SU-DHL-6 (cell line): ENCODE measurements at regions not wholly inside any gene's neighbourhood (a gene's known extent, or its start where the extent isn't known, plus 50 kb on each side); places are given as distances from the start of the nearest gene placed in this dataset.

ENCODE experiments used
- H2AFZ ChIP-seq: fragments of 200-600 bp; sonication (generic); 2 replicates; pipeline ENCODE4 v1.6.1; 2014; ENCODE audit warnings: low read depth, mild to moderate bottlenecking, moderate library complexity, mixed read lengths, antibody characterized with exemption, low read length; ENCODE audit not compliant: severe bottlenecking
- H3F3A ChIP-seq: fragments of 200-600 bp; shearing (Covaris generic); 2 replicates; pipeline ENCODE4 v1.6.0; 2016; ENCODE audit warnings: antibody characterized with exemption, mild to moderate bottlenecking; ENCODE audit not compliant: insufficient read depth
- H3K27ac ChIP-seq: fragments of 200-600 bp; sonication (generic); 2 replicates; pipeline ENCODE4 v1.5.1; 2016; ENCODE audit warnings: low read depth, mild to moderate bottlenecking, low read length, moderate library complexity, mixed read lengths
- H3K27me3 ChIP-seq: fragments of 200-600 bp; sonication (generic), shearing (Covaris generic); 2 replicates; pipeline ENCODE4 v1.6.0; 2014; ENCODE audit warnings: mild to moderate bottlenecking, low read length
- H3K36me3 ChIP-seq: fragments of 200-600 bp; sonication (generic); 2 replicates; pipeline ENCODE4 v1.6.1; 2014; ENCODE audit warnings: mild to moderate bottlenecking, low read length, mixed read lengths
- H3K4me2 ChIP-seq: fragments of 300-600, 200-600 bp; shearing (Covaris generic), sonication (generic); 2 replicates; pipeline ENCODE4 v1.6.0; 2014; ENCODE audit warnings: low read length, low read depth, mild to moderate bottlenecking; ENCODE audit not compliant: poor library complexity, severe bottlenecking
- H3K4me3 ChIP-seq: fragments of 200-600 bp; sonication (generic); 2 replicates; pipeline ENCODE4 v1.5.1; 2014; ENCODE audit warnings: antibody characterized with exemption, low read length, mild to moderate bottlenecking, mixed read lengths; ENCODE audit not compliant: insufficient read depth, poor library complexity, severe bottlenecking
- H3K79me2 ChIP-seq: fragments of 200-600 bp; sonication (generic); 2 replicates; pipeline ENCODE4 v1.6.1; 2014; ENCODE audit warnings: mild to moderate bottlenecking, low read length, moderate library complexity; ENCODE audit not compliant: insufficient read depth
- H3K9ac ChIP-seq: fragments of 200-600 bp; sonication (generic); 2 replicates; pipeline ENCODE4 v1.7.0; 2014; ENCODE audit warnings: mild to moderate bottlenecking, low read length
- H3K9me2 ChIP-seq: fragments of 200-600 bp; sonication (generic); replicated peaks from 2 replicates; pipeline ENCODE4 v1.6.1; 2014; ENCODE audit warnings: low read length; ENCODE audit not compliant: insufficient read depth
- H3K9me3 ChIP-seq: fragments of 200-600 bp; sonication (generic); 2 replicates; pipeline ENCODE4 v1.6.1; 2014; ENCODE audit warnings: low read length, mixed read lengths; ENCODE audit not compliant: insufficient read depth
- H4K20me1 ChIP-seq: fragments of 200-600 bp; sonication (generic); 2 replicates; pipeline ENCODE4 v1.6.1; 2014; ENCODE audit warnings: low read depth, mild to moderate bottlenecking, antibody characterized with exemption, low read length, moderate library complexity, mixed read lengths
- EZH2phosphoT487 ChIP-seq: fragments of 200-600 bp; sonication (generic), shearing (Covaris generic); conservative IDR thresholded peaks from 2 replicates; pipeline ENCODE4 v1.6.1; 2018; ENCODE audit warnings: mild to moderate bottlenecking, antibody characterized with exemption, low read length, moderate library complexity, mixed read lengths
- TF ChIP-seq, protein P1 (sequence below): fragments of 200-600 bp; sonication (generic); IDR thresholded peaks from one replicate; pipeline ENCODE4 v1.5.1; 2017; ENCODE audit warnings: antibody characterized with exemption, mild to moderate bottlenecking, low read length, moderate library complexity; ENCODE audit not compliant: insufficient read depth, poor library complexity, severe bottlenecking

DNA sequence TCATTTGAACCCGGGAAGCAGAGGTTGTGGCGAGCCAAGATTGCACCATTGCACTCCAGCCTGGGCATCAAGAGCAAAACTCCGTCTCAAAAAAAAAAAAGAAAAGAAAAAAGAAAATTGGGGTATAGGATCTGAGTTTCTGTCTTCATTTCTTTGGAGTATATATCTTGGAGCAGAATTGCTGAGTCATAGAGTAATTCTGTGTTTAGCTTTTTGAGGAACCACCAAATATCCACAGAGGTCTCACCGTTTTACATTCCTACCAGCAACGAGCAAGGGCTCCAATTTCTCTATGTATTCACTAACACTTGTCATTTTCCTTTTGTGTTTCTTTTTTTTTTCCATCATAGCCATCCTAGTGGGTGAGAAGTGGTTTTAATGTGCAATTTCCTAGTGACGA lies 87.6 kb upstream of the TEX51 start:
- H3K79me2 ChIP-seq = no peaks in the 10 kb centered on the region
- H3K27me3 ChIP-seq = 0 out of 2 replicates have a peak, but pooled peaks cover 4% of the 10 kb centered on the region
- no peak overlapping the region for H3K27ac ChIP-seq
- TF ChIP-seq, protein P1, sequence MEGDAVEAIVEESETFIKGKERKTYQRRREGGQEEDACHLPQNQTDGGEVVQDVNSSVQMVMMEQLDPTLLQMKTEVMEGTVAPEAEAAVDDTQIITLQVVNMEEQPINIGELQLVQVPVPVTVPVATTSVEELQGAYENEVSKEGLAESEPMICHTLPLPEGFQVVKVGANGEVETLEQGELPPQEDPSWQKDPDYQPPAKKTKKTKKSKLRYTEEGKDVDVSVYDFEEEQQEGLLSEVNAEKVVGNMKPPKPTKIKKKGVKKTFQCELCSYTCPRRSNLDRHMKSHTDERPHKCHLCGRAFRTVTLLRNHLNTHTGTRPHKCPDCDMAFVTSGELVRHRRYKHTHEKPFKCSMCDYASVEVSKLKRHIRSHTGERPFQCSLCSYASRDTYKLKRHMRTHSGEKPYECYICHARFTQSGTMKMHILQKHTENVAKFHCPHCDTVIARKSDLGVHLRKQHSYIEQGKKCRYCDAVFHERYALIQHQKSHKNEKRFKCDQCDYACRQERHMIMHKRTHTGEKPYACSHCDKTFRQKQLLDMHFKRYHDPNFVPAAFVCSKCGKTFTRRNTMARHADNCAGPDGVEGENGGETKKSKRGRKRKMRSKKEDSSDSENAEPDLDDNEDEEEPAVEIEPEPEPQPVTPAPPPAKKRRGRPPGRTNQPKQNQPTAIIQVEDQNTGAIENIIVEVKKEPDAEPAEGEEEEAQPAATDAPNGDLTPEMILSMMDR = no peak
- TF ChIP-seq EZH2phosphoT487 = no peak
- no peak overlapping the region for H3K9ac ChIP-seq
- H4K20me1 ChIP-seq = no peaks in the 10 kb centered on the region
- no peak overlapping the region for H2AFZ ChIP-seq
- no peak overlapping the region for H3K4me2 ChIP-seq
- no peaks in the 10 kb centered on the region for H3F3A ChIP-seq
- no peaks in the 10 kb centered on the region for H3K9me2 ChIP-seq
- H3K36me3 ChIP-seq = no peaks in the 10 kb centered on the region
- H3K4me3 ChIP-seq = no peak overlapping the region
- no peaks in the 10 kb centered on the region for H3K9me3 ChIP-seq

DNA sequence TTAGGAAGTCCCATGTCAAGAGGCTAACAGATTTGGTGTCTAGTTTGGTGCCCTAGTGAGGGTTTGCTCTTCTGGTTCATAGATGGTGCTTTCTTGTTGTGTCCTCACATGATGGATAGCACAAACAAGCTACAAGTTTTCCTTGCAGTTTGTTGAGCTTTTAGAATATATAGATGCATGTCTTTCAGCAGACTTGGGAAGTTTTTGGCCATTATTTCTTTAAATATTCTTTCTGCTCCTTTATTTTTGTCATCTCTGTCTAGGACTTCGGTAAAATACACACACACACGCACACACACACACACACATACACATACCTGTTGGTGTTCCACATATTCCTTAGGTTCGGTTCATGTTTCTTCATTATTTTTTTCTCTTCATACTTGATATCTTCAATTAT lies 81.5 kb upstream of the TEX51 start:
- no peaks in the 10 kb centered on the region for H3K36me3 ChIP-seq
- H3K9me2 ChIP-seq = no peaks in the 10 kb centered on the region
- H3K27ac ChIP-seq = no peak overlapping the region
- H3K4me2 ChIP-seq = no peak overlapping the region
- no peaks in the 10 kb centered on the region for H3F3A ChIP-seq
- H2AFZ ChIP-seq = no peak overlapping the region
- TF ChIP-seq EZH2phosphoT487 = no peak
- TF ChIP-seq, protein P1 = no peak
- no peak overlapping the region for H3K4me3 ChIP-seq
- H4K20me1 ChIP-seq = no peaks in the 10 kb centered on the region
- H3K27me3 ChIP-seq = 0 out of 2 replicates have a peak, but pooled peaks cover 4% of the 10 kb centered on the region
- no peaks in the 10 kb centered on the region for H3K79me2 ChIP-seq
- no peaks in the 10 kb centered on the region for H3K9me3 ChIP-seq
- no peak overlapping the region for H3K9ac ChIP-seq

DNA sequence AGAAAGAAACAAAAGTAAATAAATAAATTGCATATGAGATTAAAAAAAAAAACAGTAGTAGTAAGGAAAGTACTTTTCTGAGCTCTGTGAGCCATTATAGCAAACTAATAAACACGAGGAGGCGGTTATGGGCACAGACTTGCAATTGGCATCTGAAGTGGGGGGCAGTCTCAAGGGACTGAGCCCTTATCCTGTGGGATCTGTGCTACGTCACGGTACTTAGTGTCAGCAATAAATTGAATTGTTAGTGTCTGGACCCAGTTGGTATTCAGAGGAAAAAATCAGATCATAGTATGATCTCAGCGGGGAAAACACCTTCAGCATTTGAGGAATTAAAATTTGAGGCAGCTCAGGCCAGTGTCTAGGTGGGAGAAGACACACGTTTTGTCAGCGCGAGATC lies 76.6 kb upstream of the TEX51 start:
- H3K79me2 ChIP-seq = no peaks in the 10 kb centered on the region
- no peak overlapping the region for H2AFZ ChIP-seq
- H3K4me2 ChIP-seq = no peak overlapping the region
- H3K27me3 ChIP-seq = no peaks in the 10 kb centered on the region
- no peak overlapping the region for H3K9ac ChIP-seq
- no peaks in the 10 kb centered on the region for H3K36me3 ChIP-seq
- TF ChIP-seq, protein P1 = no peak
- no peak for TF ChIP-seq EZH2phosphoT487
- no peak overlapping the region for H3K4me3 ChIP-seq
- no peaks in the 10 kb centered on the region for H3K9me2 ChIP-seq
- H3F3A ChIP-seq = no peaks in the 10 kb centered on the region
- H3K9me3 ChIP-seq = no peaks in the 10 kb centered on the region
- no peaks in the 10 kb centered on the region for H4K20me1 ChIP-seq
- no peak overlapping the region for H3K27ac ChIP-seq

DNA sequence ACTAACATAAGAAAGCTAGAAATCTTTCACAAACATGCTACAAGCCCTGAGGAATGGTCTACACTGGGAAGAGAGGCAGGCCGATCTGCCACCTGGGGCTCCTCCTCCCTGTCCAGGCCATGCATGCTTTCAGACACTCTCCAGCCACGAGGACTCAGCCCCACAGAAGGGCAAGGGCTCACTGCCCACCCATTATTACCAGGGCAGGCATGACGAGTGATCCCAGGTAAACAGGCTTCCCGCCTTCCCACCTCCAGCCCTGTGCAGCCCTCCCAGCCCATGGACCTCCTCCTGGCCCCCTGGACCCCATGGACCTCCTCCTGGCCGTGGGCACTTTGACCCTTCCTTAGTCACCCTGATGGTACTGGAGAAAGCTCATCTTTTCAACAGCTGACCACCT lies 75.8 kb upstream of the TEX51 start:
- TF ChIP-seq, protein P1 = no peak
- no peak for TF ChIP-seq EZH2phosphoT487
- Histone ChIP-seq H3K9ac (no peak overlapping the region), H3K79me2 (no peaks in the 10 kb centered on the region)

More for the DNA sequence above, 75.8 kb upstream of the TEX51 start:
- Histone ChIP-seq H3K4me3 (no peak overlapping the region), H3K4me2 (no peak overlapping the region), H2AFZ (no peak overlapping the region), H4K20me1 (no peaks in the 10 kb centered on the region), H3K9me2 (no peaks in the 10 kb centered on the region), H3F3A (no peaks in the 10 kb centered on the region), H3K27me3 (no peaks in the 10 kb centered on the region), H3K36me3 (no peaks in the 10 kb centered on the region), H3K9me3 (no peaks in the 10 kb centered on the region), H3K27ac (no peak overlapping the region)
